ENCODE measurements at regions not wholly inside any gene's neighbourhood (a gene's known extent, or its start where the extent isn't known, plus 50 kb on each side); places are given as distances from the start of the nearest gene placed in this dataset.
A peak's percentile ranks its signal among the peaks of the same experiment; 100 is the strongest.
"Not testable (repeated sequence)": the region's sequence is repeated elsewhere in the genome, so short reads cannot be mapped to it uniquely, and the experiment has no call there.

DNA sequence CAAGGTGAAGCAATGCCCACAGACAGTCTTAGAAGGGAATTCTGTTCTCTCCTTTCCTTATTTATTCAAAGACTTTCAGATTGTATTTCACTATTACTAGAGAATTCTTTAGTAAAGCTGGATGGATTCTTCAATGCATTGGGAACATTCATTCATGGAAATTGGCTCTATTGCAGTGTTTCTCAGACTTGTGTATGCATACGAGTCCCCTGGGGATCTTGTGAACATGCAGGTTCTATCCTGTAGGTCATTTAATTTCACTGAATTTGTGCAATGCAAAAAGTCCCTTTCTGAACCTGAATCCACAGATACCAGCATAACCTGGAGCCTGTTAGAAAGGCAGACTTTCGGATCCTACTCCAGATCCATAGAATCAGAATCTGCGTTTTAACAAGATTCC lies 160.9 kb upstream of the AHI1 start:
- DNase-seq: no peak

- no peak for DNase-seq
These were observed 161.4 kb upstream of the AHI1 start for GRCh38 chr6:135658916-135659315.

- DNase-seq: no peak
These were observed 167.0 kb upstream of the AHI1 start for GRCh38 chr6:135664527-135664926.

- DNase-seq: no peak
These were observed 168.4 kb upstream of the AHI1 start for GRCh38 chr6:135665935-135666334.

DNA sequence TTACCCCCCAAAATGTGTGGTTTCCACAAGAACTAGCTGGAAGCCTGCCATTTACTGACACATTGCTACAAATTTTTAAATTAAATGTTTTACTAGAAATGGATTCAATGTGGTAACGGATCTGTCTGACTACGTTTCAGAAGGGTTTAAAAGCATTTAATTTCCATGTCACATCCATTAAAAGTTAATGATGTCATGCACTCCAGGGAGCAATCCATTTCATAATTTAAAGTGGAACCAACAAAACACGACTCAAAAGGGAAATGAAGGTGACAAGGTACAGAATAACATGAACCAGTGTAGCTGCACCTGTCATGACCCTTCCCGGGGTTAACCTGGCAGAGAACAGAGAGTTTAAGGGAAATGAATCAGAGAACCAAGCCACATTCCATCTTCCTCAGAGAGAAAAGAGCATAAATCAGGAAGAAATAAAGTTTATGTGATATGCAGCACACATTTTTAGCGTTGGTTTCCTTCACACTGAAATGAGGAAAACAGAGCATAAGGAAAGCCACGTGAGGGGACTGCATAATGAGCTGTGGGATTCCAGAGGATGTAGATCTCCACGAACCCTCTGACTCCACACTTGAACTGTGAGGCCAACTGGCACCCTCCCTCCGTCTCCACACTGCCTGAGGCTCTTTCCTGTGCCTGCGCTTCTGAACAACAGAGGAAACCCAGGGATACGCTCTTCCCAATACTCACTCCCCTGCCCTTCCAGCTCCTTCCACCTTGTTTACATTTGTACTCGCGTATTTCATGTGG lies 170.3 kb upstream of the AHI1 start:
- DNase-seq: peak; percentile 79

DNA sequence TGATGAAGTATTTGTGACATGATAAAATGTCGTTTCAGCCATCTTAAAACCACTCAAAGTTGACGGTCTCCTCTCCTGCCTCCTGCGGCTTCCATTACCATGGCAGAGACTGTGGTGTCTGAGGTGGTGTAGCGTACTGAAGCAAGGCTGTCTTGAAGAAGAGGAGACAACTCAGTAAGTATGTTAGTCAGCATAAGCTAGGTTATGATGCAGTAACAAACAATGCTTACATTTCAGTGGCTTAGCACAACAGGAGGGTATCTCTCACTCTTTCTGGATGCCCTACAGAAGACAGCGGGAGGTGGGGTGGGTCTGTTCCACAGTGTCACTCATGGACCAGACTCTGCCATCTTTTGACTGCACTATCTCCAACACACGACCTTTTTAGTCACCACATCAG lies 174.7 kb upstream of the AHI1 start:
- no peak for DNase-seq

DNA sequence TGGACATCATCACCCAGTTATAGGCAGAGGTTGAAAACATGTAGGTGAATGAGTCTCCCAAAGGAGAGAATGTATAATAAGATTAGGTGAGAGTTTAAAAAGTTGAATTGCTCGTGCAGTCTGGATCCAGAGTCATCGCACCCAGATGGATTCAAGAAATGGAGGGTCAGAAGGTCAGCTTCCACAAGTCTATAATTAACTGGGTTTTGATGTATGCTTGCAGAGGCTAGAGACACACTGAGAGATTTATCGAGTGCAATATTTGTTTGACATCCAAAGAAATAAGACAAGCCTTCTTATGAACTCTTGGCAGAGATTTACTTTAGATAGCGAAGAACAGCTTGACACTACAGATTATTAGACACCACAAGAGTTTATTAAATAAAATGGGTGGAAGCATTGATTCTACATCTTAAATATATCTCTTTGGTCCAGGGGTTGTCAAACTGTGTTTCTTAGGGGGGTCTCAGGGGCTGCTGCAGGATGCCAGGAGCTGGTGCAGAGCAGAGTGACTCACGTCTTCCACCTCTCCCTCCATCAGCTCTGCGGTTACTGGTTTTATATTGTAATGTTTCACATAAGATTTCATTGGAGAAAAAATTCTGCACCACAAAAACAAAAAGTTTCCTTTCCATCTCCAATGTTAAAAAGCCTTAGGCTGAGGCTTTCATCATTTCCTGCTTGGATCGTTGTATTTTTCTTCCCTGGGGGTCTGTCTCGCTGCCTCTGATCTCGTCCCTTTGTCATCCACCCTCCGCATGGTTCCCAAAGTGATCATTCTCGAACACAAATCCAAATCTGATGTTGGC lies 176.2 kb upstream of the AHI1 start:
- DNase-seq: no peak

- DNase-seq: peak; percentile 6
These were observed 176.5 kb upstream of the PDE7B start for GRCh38 chr6:135675026-135675425.

DNA sequence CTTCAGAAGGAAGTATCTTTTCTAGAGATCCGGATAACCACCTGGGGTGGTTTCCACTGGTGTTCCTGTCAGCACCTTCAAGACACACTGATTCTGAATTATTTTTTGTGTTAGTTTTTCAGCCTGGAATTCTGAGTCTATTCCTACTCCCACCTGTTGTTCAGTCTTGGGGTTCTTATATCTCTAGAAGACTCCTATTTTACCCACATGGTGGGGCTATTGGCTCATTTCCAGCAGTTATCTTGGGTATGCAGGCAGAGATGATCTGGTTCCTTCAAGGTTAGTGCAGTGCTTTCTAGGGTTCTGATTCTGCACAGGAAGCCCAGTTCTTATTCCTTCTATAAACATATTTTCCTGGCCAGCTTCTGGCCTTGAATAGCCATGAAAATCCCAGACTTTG lies 175.6 kb upstream of the PDE7B start:
- peak; percentile 31 for DNase-seq

- DNase-seq: no peak
These were observed 170.3 kb upstream of the PDE7B start for GRCh38 chr6:135680964-135681913.

- no peak for DNase-seq
These were observed 164.7 kb upstream of the PDE7B start for GRCh38 chr6:135686784-135687301.

- DNase-seq: not testable (repeated sequence)
These were observed 163.0 kb upstream of the PDE7B start for GRCh38 chr6:135688476-135688875.

DNA sequence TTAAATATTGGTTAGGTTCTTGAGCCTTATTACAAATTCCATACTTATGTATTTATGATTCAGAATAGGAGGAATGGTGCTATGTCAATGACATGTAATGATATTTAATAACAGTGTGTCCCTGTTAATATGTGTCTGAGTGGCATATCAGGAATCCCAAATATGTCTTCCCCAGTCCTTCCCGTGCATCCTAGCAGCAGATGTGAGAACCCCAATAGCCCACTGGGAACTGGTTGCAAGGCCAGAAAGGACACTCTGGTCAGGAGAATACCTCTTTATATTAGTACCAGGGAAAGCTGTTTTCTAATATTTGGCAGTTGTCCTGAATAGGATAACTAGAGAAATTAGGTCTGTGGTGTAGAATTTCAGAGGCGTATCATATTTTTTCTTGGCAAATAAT lies 159.1 kb upstream of the PDE7B start:
- no peak for DNase-seq

GRCh38 chr6:135693811-135694370 lies 157.6 kb upstream of the PDE7B start:
- no peak for DNase-seq

- no peak for DNase-seq
These were observed 151.8 kb upstream of the PDE7B start for GRCh38 chr6:135699705-135700104.

DNA sequence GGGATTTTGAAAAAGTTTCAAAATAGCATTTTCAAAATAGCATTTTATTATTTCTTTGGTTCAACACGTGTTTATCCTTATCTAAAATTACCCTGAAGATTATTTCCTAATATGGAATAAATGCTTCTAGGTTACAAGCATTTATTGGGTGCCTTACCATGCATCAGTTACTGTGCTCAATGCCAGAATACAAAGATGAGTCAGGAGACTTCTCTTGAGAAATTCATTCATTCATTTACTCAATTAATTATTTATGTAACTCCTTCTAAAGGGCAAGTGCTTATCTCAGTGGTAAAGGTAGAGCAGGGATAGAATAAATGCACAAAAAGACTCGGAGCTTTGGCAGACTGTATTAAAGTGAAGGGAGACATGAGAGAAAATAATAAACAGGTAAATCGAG lies 150.1 kb upstream of the PDE7B start:
- no peak for DNase-seq

DNA sequence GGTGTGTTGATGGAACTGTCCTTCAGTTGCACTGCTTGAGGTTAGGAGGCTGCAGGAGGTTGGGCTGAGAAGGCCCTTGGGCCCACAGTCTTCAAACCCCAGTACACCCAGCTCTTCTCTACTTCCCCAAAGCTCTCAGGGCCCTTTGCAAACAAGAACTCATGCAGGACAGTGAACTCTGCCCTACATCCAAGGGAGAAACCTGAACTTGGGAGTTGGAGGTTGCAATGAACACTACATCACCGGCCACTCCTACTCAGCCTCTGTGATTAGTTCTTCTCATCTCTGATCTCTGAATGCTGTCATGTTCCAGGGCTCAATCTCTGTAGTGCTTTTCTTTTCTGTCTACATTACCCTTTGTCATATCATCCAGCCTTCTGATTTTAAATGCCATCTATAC lies 148.5 kb upstream of the PDE7B start:
- no peak for DNase-seq

GRCh38 chr6:135703621-135704020 lies 147.9 kb upstream of the PDE7B start:
- no peak for DNase-seq

DNA sequence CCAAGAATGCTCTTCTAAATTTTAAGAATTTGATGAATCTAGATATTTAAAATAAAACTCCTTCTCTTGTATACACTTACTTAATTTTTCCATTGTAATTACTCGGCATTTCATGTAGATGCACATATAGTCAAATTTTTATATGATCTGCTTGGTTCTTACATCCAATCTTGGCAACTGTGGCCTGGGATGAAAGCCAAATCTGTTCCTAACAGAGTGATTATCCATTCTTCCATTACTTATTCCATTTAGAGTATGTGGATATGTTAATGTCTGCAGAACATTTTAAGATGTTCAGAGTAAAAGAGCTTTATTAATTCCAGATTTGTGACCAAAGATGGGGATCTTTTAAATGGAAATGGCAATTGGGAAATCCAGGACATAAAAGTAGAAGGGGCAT lies 144.1 kb upstream of the PDE7B start:
- no peak for DNase-seq

- no peak for DNase-seq
These were observed 141.5 kb upstream of the PDE7B start for GRCh38 chr6:135710042-135710441.

DNA sequence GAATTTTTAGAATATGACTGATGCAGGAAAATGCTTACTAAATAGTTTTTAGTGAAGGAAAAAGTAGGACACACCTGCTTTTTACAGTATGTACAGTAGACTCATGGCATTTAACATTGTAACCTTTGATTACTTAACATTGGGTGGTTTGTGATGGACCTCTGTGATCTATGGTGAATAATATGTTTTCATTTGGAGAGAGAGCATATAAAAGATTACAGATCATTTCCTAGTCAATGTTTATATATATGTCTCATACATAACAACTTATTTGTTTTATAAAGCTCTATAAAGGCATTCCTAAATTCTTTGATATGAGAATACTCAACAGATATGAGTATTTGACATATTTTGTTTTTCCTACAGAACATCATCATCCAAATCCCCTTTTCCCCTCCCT lies 129.3 kb upstream of the PDE7B start:
- no peak for DNase-seq

DNA sequence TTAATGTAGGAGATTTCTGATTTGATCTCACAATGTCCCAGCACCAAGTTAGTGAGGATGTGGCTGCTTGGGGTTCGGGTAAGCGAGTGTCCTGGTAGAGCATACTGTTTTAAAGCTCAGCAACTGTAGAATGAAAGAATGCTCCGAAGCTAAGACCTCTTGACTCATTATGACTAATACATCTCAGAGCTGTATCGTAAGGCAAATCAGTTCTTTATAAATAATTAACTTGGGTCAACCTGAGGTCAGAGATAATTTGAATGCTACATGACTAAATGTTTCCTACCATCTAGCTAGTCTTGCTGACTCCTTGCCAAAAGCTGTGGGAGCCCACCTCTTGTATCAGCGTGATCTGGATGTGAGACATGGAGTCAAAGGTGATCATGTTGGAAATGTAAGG lies 128.8 kb upstream of the PDE7B start:
- peak; percentile 81 for DNase-seq

GRCh38 chr6:135728589-135728988 lies 122.9 kb upstream of the PDE7B start:
- DNase-seq: no peak
